ENCODE measurements at regions not wholly inside any gene's neighbourhood (a gene's known extent, or its start where the extent isn't known, plus 50 kb on each side); places are given as distances from the start of the nearest gene placed in this dataset.

DNA sequence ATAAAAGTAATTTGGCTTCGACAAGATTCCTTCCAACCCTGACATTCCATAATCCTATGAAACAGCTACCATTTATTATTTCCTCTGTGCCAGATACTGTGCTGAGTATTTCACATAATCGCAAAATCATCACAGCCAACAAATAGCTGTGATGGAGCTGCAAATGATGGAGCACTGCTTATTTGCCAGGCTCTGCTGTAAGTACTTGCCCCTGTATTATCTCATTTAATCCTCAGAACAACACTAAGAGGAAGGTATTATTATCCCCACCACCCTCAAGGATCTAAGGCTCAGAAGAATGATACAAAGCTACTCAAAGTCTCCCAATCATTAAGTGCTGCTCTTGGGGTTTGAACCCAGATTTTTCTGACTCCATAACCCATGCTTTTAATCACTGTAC is 145.5 kb downstream of the CCDC34 start:
- no peaks in the 10 kb centered on the region for H3K9me3 ChIP-seq (ENCODE audit: control insufficient read depth in 2 of 2, low read length in 2 of 2)
- no peaks in the 10 kb centered on the region for H3K27me3 ChIP-seq (ENCODE audit: control insufficient read depth, insufficient read depth, low read length)
- no peaks in the 10 kb centered on the region for H3K27me3 Mint-ChIP-seq
- H3K4me3 Mint-ChIP-seq: no peak overlapping the region
- no peak overlapping the region for H3K4me3 ChIP-seq (ENCODE audit: low read depth, low read length)
- DNase-seq (no peak), ATAC-seq (ENCODE audit: low read depth in 2 of 2) (no peak)
- no peak overlapping the region for H3K27ac Mint-ChIP-seq
- no peaks in the 10 kb centered on the region for H3K4me1 ChIP-seq (ENCODE audit: control insufficient read depth, insufficient read depth, low read length, poor library complexity, severe bottlenecking)
- no peaks in the 10 kb centered on the region for H3K4me1 Mint-ChIP-seq
- H3K9me3 Mint-ChIP-seq: peaks cover 0 to 2% (median 0%) of the 10 kb centered on the region in 7 donors
- H3K36me3 Mint-ChIP-seq: no peaks in the 10 kb centered on the region
- H3K27ac ChIP-seq (ENCODE audit: insufficient read depth, low read length, poor library complexity, severe bottlenecking): no peak overlapping the region
- no peaks in the 10 kb centered on the region for H3K36me3 ChIP-seq (ENCODE audit: control insufficient read depth, insufficient read depth, low read length)

DNA sequence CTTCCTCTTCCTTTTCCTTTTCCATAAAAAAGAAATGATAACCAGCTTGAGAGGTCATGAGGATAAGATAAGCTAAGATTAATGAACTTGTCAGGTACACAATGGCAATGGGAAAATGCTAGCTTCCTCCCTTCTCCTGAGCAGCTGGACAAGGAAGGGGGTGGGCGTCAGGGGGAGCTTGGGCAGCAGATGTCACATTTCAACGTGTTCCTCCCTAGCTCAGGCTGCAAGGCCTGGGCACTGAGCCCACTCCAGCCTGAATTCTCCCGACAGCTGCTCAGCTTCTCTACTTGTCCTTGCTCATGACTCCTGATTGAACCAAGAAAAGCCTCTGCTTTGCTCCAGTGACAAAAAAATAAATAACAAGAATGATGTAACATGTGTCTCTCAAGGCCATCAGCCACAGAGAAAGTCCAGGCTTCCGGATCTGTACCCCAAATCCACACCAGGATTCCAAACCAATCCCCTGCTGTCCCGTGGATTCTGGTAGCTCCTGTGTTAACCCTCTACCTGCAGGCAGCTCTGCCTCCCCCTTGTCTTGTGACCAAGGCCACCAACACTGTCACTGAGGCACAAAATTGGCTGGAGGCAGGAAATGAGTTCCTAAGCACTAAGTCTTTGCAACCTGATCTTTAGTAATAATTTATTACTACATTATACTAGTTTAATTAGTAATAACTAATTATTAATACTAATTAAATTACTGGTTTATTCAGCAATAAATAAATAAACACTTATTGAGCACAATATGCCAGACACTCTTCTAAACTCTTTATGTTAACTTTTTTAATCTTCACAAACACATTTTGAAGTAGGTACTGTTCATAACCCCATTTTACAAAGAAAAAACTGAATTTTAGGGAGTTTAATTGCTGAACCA is 146.5 kb downstream of the CCDC34 start:
- Histone ChIP-seq H3K9me3 (ENCODE audit: control insufficient read depth in 2 of 2, low read length in 2 of 2) (no peaks in the 10 kb centered on the region), H3K4me1 (ENCODE audit: control insufficient read depth, insufficient read depth, low read length, poor library complexity, severe bottlenecking) (no peaks in the 10 kb centered on the region), H3K27me3 (ENCODE audit: control insufficient read depth, insufficient read depth, low read length) (no peaks in the 10 kb centered on the region), H3K4me3 (ENCODE audit: low read depth, low read length) (no peak overlapping the region), H3K36me3 (ENCODE audit: control insufficient read depth, insufficient read depth, low read length) (no peaks in the 10 kb centered on the region), H3K27ac (ENCODE audit: insufficient read depth, low read length, poor library complexity, severe bottlenecking) (no peak overlapping the region)
- Mint-ChIP-seq H3K4me3 (no peak overlapping the region), H3K4me1 (no peaks in the 10 kb centered on the region), H3K9me3 (peaks cover 0 to 2% (median 0%) of the 10 kb centered on the region in 7 donors), H3K27ac (no peak overlapping the region), H3K27me3 (no peaks in the 10 kb centered on the region), H3K36me3 (no peaks in the 10 kb centered on the region)
- no peak for ATAC-seq (ENCODE audit: low read depth in 2 of 2)
- DNase-seq: no peak

DNA sequence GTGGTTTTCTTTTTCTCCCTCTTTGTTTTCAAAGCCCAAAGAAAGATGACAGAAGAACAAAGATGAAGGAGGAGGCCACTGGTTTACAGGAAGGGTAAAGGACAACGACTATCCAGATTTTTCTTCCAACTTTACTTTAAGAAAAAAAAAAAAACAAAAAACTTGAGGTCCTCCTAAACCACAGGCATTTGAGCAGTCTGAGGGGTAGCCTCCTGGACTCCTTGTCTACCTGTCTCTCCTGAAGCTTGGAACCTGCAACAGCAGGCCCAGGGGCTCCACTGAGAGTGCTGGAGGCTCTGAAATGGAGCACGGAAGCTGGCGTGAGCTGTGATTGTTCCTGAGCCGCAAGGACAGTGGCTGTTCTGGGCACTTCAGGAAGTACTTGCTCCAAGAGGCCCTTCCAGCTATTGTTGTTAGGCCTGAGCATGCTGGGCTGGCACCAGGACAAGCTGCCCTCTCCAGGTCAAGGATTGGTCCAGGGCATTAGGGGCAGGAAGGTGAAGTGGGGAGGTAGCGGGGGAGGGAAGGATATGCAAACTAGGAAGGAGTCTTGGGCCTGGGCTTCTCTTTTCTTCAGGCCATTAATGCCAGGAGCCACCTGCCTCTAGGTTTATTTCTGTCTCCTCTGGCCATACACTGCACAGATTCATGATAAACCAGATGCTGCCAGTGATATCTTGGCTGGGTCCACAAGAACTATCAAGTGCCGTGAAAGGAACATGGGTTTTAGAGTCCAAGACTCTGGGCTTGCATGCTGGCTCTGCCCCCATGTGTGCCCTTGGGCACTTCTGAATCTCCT is 147.3 kb downstream of the CCDC34 start:
- Mint-ChIP-seq H3K27ac (no peak overlapping the region), H3K36me3 (no peaks in the 10 kb centered on the region), H3K4me1 (no peaks in the 10 kb centered on the region), H3K9me3 (peaks cover 0 to 2% (median 0%) of the 10 kb centered on the region in 7 donors), H3K27me3 (no peaks in the 10 kb centered on the region), H3K4me3 (no peak overlapping the region)
- no peak overlapping the region for H3K4me3 ChIP-seq (ENCODE audit: low read depth, low read length)
- no peaks in the 10 kb centered on the region for H3K36me3 ChIP-seq (ENCODE audit: control insufficient read depth, insufficient read depth, low read length)
- DNase-seq: no peak
- H3K27ac ChIP-seq (ENCODE audit: insufficient read depth, low read length, poor library complexity, severe bottlenecking): no peak overlapping the region
- H3K9me3 ChIP-seq (ENCODE audit: control insufficient read depth in 2 of 2, low read length in 2 of 2): no peaks in the 10 kb centered on the region
- no peaks in the 10 kb centered on the region for H3K4me1 ChIP-seq (ENCODE audit: control insufficient read depth, insufficient read depth, low read length, poor library complexity, severe bottlenecking)
- H3K27me3 ChIP-seq (ENCODE audit: control insufficient read depth, insufficient read depth, low read length): no peaks in the 10 kb centered on the region
- no peak for ATAC-seq (ENCODE audit: low read depth in 2 of 2)

DNA sequence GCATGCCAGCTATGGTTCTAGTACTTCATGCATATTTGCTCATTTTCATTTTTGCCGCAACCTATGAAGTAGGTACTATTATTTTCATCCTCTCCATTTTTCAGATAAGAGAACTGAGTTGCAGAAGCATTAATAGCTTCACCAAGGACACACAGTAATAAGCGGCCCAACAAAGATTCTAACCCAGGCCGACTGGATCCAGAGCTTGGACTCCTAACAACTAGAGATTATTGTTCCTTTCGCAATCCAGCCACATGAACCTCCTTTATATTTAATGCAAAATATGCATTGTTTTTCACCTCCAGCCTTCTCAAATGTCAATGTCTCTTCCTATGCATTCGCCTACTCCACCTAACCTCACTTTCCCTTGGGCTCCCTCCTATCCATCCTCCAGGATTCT is 148.3 kb downstream of the CCDC34 start:
- Histone ChIP-seq H3K4me3 (ENCODE audit: low read depth, low read length) (no peak overlapping the region), H3K9me3 (ENCODE audit: control insufficient read depth in 2 of 2, low read length in 2 of 2) (no peaks in the 10 kb centered on the region), H3K36me3 (ENCODE audit: control insufficient read depth, insufficient read depth, low read length) (no peaks in the 10 kb centered on the region), H3K27me3 (ENCODE audit: control insufficient read depth, insufficient read depth, low read length) (no peaks in the 10 kb centered on the region), H3K27ac (ENCODE audit: insufficient read depth, low read length, poor library complexity, severe bottlenecking) (no peak overlapping the region), H3K4me1 (ENCODE audit: control insufficient read depth, insufficient read depth, low read length, poor library complexity, severe bottlenecking) (no peaks in the 10 kb centered on the region)
- ATAC-seq (ENCODE audit: low read depth in 2 of 2): no peak
- DNase-seq: no peak
- no peaks in the 10 kb centered on the region for H3K4me1 Mint-ChIP-seq
- no peaks in the 10 kb centered on the region for H3K36me3 Mint-ChIP-seq
- no peak overlapping the region for H3K27ac Mint-ChIP-seq
- no peaks in the 10 kb centered on the region for H3K27me3 Mint-ChIP-seq
- H3K4me3 Mint-ChIP-seq: no peak overlapping the region
- H3K9me3 Mint-ChIP-seq: peaks cover 0 to 3% (median 0%) of the 10 kb centered on the region in 7 donors

DNA sequence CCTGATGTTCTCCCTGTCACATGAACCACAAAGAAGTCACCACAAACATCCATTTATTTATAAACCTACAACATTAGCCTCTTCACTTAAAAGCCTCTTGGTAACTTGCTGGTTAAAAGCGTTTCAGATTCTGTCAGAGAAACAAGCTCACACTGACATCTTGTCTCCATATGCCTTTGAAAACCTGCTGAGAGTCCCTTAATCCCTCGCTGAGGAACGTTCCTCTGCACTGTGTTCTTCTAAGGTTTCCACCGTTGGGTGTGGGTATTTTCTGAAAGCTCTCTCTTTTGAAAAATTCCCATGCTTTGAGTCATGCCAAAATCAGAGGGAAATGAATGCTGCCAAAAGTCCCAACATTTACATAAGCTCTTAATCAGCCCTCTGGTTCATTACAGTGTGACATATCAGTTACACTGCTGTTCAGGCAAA is 149.8 kb downstream of the CCDC34 start:
- no peaks in the 10 kb centered on the region for H3K36me3 Mint-ChIP-seq
- no peak overlapping the region for H3K4me3 Mint-ChIP-seq
- H3K27ac ChIP-seq (ENCODE audit: insufficient read depth, low read length, poor library complexity, severe bottlenecking): no peak overlapping the region
- no peak for DNase-seq
- no peaks in the 10 kb centered on the region for H3K36me3 ChIP-seq (ENCODE audit: control insufficient read depth, insufficient read depth, low read length)
- ATAC-seq (ENCODE audit: low read depth in 2 of 2): no peak
- H3K27me3 Mint-ChIP-seq: no peaks in the 10 kb centered on the region
- H3K27ac Mint-ChIP-seq: no peak overlapping the region
- peaks cover 0 to 3% (median 0%) of the 10 kb centered on the region in 7 donors for H3K9me3 Mint-ChIP-seq
- H3K4me3 ChIP-seq (ENCODE audit: low read depth, low read length): no peak overlapping the region
- H3K4me1 ChIP-seq (ENCODE audit: control insufficient read depth, insufficient read depth, low read length, poor library complexity, severe bottlenecking): no peaks in the 10 kb centered on the region
- H3K4me1 Mint-ChIP-seq: no peaks in the 10 kb centered on the region
- H3K9me3 ChIP-seq (ENCODE audit: control insufficient read depth in 2 of 2, low read length in 2 of 2): no peaks in the 10 kb centered on the region
- no peaks in the 10 kb centered on the region for H3K27me3 ChIP-seq (ENCODE audit: control insufficient read depth, insufficient read depth, low read length)

DNA sequence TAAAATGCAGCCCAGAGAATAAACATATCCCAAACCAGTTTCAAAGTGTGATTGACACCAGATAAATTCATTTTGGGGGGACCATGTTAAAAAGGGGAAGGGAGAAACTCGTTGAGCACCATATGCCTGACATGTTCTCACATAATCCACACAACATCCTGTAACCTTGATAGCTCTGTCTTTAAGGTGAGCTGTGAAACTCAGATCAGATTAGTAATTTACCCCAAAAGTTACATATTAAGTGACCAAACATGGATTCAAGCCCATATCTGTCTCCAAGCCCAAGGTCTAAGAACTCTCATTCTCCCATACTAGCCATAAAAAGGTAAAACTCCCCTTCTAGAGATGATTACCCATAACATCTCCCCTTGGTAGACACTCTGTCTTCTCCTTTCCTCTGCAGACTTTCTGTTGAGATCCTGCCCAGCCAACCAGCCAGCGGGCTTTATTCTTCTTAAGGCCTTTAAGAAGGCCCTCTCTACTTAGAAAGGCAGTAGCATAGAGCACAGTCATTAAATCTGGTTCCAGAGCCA is 150.7 kb downstream of the CCDC34 start:
- H3K27me3 ChIP-seq (ENCODE audit: control insufficient read depth, insufficient read depth, low read length): no peaks in the 10 kb centered on the region
- no peaks in the 10 kb centered on the region for H3K9me3 ChIP-seq (ENCODE audit: control insufficient read depth in 2 of 2, low read length in 2 of 2)
- H3K27ac Mint-ChIP-seq: no peak overlapping the region
- no peaks in the 10 kb centered on the region for H3K36me3 Mint-ChIP-seq
- H3K36me3 ChIP-seq (ENCODE audit: control insufficient read depth, insufficient read depth, low read length): no peaks in the 10 kb centered on the region
- no peak overlapping the region for H3K27ac ChIP-seq (ENCODE audit: insufficient read depth, low read length, poor library complexity, severe bottlenecking)
- no peaks in the 10 kb centered on the region for H3K4me1 ChIP-seq (ENCODE audit: control insufficient read depth, insufficient read depth, low read length, poor library complexity, severe bottlenecking)
- ATAC-seq (ENCODE audit: low read depth in 2 of 2) (no peak), DNase-seq (no peak)
- H3K4me3 ChIP-seq (ENCODE audit: low read depth, low read length): no peak overlapping the region
- no peaks in the 10 kb centered on the region for H3K27me3 Mint-ChIP-seq
- H3K4me1 Mint-ChIP-seq: no peaks in the 10 kb centered on the region
- H3K4me3 Mint-ChIP-seq: no peak overlapping the region
- H3K9me3 Mint-ChIP-seq: peaks cover 0 to 5% (median 0%) of the 10 kb centered on the region in 7 donors

DNA sequence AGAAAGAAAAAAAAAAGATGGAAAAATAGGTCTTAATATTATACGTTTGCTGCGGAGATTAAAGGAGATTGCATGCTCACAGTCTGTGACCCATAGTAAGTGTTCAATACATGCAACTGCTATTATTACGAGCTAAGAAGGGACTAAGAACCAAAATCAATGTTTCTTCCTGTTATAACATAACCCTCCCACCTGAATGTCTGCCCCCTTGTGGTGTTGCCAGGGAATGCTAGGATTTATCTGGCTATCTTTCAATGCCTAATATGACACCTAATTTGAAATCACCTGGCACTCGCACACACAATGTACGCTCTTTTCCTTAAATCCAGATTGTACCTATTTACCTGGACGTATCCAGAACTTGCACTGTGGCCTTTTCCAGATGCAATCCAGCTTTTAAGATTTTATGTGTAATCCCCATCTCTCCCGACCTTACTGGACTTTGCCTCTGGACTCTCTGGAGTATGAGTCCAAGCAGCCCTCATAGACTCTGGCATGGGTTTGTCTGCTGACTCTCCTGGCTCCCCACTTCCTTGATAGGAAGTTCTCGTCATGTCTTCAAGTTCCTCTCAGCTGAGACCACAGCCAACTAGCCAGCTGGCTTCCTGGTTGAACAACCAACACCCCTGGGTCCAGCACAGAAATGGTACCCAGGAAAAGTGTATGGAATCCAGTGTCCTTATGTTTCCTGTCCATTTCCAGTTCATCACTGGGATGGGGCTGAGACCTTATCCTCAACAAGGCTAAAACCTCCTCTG is 151.5 kb downstream of the CCDC34 start:
- H3K27me3 Mint-ChIP-seq: no peaks in the 10 kb centered on the region
- peaks cover 0 to 5% (median 0%) of the 10 kb centered on the region in 7 donors for H3K9me3 Mint-ChIP-seq
- Histone ChIP-seq H3K9me3 (ENCODE audit: control insufficient read depth in 2 of 2, low read length in 2 of 2) (no peaks in the 10 kb centered on the region), H3K36me3 (ENCODE audit: control insufficient read depth, insufficient read depth, low read length) (no peaks in the 10 kb centered on the region), H3K4me3 (ENCODE audit: low read depth, low read length) (no peak overlapping the region), H3K4me1 (ENCODE audit: control insufficient read depth, insufficient read depth, low read length, poor library complexity, severe bottlenecking) (no peaks in the 10 kb centered on the region), H3K27ac (ENCODE audit: insufficient read depth, low read length, poor library complexity, severe bottlenecking) (no peak overlapping the region), H3K27me3 (ENCODE audit: control insufficient read depth, insufficient read depth, low read length) (no peaks in the 10 kb centered on the region)
- H3K4me1 Mint-ChIP-seq: no peaks in the 10 kb centered on the region
- H3K4me3 Mint-ChIP-seq: no peak overlapping the region
- no peaks in the 10 kb centered on the region for H3K36me3 Mint-ChIP-seq
- peak in 1 of 3 donors; percentile 4 for DNase-seq
- no peak for ATAC-seq (ENCODE audit: low read depth in 2 of 2)
- H3K27ac Mint-ChIP-seq: no peak overlapping the region

All from CD4-positive, CD25-positive, alpha-beta regulatory T cell (primary cell).